Thoracic aorta (tissue), 2 donors: ENCODE measurements at regions not wholly inside any gene's neighbourhood (a gene's known extent, or its start where the extent isn't known, plus 50 kb on each side); places are given as distances from the start of the nearest gene placed in this dataset.
"Not testable (repeated sequence)": the region's sequence is repeated elsewhere in the genome, so short reads cannot be mapped to it uniquely, and the experiment has no call there.

ENCODE experiments used
- ATAC-seq: fragments of 150-250 bp; one replicate; pipeline ENCODE4 v1.8.0; 2017; ENCODE audit warnings: low read depth; ENCODE audit not compliant: insufficient number of reproducible peaks, low FRiP score
- DNase-seq: peaks from one replicate; pipeline ENCODE4 v3.0.0-alpha.2; 2020; ENCODE audit warnings: low spot score
- H3K27ac ChIP-seq, 2 donors: fragments of 200-600 bp; sonication (generic); 1 replicate in 1 of 2; 2 replicates in 1 of 2; pipeline ENCODE4 v1.5.1; 2016; ENCODE audit warnings: mild to moderate bottlenecking in 2 of 2, moderate library complexity in 2 of 2
- H3K27me3 ChIP-seq: fragments of 200-600 bp; sonication (generic); replicated peaks from 2 replicates; pipeline ENCODE4 v1.6.0; 2016; ENCODE audit warnings: mild to moderate bottlenecking; ENCODE audit not compliant: insufficient read depth
- H3K36me3 ChIP-seq: fragments of 200-600 bp; sonication (generic); one replicate; pipeline ENCODE4 v1.5.1; 2016
- H3K4me1 ChIP-seq, 2 donors: fragments of 200-600 bp; sonication (generic); 1 replicate in 1 of 2; 2 replicates in 1 of 2; pipeline versions ENCODE4 v1.5.1 to v1.6.0; 2016; ENCODE audit warnings: low read depth in 2 of 2, mild to moderate bottlenecking in 1 of 2; ENCODE audit not compliant: control insufficient read depth in 1 of 2
- H3K4me3 ChIP-seq: fragments of 200-600 bp; sonication (generic); 2 replicates; pipeline ENCODE4 v1.5.1; 2016; ENCODE audit warnings: mild to moderate bottlenecking
- H3K9me3 ChIP-seq: fragments of 200-600 bp; sonication (generic); 2 replicates; pipeline ENCODE4 v1.5.1; 2016
- TF ChIP-seq, protein P1 (sequence below): fragments of 200-600 bp; sonication (generic); IDR thresholded peaks from one replicate; pipeline ENCODE4 v1.5.1; 2019; ENCODE audit warnings: antibody characterized with exemption

DNA sequence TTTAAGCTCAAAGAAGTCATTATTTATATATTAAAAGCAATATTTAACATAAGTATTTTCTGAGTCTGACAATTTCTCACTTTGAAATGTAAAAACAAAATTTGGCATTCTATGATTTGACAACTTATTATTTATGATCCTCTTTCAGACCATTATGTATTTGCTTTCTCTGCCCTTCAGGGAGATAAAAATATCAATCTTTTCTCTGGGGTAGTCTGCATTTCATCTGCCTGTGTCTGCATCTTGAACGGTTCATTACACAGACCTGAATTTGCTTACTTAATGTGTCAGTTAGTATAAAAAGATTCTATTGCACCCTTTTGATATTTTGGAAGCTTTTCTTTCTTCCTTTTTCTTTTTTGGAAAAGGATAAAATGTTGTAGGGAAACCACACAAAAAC, 354.0 kb upstream of the RGS17 start:
- ATAC-seq, result no peak
- no peaks in the 10 kb centered on the region for H3K4me1 ChIP-seq
- TF ChIP-seq, protein P1, sequence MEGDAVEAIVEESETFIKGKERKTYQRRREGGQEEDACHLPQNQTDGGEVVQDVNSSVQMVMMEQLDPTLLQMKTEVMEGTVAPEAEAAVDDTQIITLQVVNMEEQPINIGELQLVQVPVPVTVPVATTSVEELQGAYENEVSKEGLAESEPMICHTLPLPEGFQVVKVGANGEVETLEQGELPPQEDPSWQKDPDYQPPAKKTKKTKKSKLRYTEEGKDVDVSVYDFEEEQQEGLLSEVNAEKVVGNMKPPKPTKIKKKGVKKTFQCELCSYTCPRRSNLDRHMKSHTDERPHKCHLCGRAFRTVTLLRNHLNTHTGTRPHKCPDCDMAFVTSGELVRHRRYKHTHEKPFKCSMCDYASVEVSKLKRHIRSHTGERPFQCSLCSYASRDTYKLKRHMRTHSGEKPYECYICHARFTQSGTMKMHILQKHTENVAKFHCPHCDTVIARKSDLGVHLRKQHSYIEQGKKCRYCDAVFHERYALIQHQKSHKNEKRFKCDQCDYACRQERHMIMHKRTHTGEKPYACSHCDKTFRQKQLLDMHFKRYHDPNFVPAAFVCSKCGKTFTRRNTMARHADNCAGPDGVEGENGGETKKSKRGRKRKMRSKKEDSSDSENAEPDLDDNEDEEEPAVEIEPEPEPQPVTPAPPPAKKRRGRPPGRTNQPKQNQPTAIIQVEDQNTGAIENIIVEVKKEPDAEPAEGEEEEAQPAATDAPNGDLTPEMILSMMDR, result no peak

DNA sequence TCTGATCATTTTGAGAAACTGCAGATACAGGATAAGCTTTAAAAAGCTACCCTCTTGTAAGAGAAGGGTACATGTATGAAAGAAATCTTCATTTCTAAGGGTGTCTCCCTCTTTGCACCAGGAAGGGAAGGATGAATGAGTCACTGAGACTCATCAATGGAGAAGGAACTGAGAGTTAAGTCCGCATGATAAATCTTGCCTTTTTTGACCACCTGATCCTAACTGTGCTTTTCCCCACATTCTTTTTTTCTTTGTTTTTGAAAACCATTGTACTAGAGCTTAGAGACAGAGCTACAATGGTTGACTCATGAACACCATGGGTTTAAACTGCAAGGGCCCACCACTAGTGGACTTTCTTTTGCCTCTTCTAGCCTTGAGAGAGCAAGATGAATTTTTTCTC, 353.0 kb upstream of the RGS17 start:
- DNase-seq, result no peak
- TF ChIP-seq, protein P1, result no peak
- no peaks in the 10 kb centered on the region for H3K36me3 ChIP-seq
- no peaks in the 10 kb centered on the region for H3K4me1 ChIP-seq
- ATAC-seq, result no peak
- H3K27me3 ChIP-seq, result no peaks in the 10 kb centered on the region
- no peak overlapping the region for H3K4me3 ChIP-seq
- H3K27ac ChIP-seq, result no peak overlapping the region
- peaks cover 7% of the 10 kb centered on the region for H3K9me3 ChIP-seq

More for the DNA sequence above, 354.0 kb upstream of the RGS17 start:
- Histone ChIP-seq H3K27me3 (no peaks in the 10 kb centered on the region), H3K27ac (no peak overlapping the region), H3K9me3 (peaks cover 7% of the 10 kb centered on the region), H3K36me3 (no peaks in the 10 kb centered on the region), H3K4me3 (no peak overlapping the region)
- DNase-seq, result no peak

DNA sequence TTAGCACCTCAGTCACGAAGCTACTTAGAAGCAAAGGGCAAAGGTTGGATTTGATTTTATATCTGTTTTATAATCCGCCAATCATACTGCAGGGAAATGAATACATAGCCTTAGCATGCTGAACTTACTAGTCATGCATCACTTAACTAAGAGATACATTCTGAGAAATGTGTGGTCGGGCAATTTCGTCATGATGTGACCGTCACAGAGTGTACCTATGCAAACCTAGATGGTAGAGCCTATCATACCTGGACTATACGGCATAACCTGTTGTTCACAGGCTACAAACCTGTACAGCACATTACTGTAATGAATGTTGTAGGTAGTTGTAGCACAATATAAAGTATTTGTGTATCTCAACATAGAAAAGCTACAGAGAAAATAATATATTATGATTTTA, 345.2 kb upstream of the RGS17 start:
- H3K27ac ChIP-seq, result no peak overlapping the region
- no peak overlapping the region for H3K4me3 ChIP-seq
- H3K27me3 ChIP-seq, result no peaks in the 10 kb centered on the region
- no peak for ATAC-seq
- H3K4me1 ChIP-seq, result no peaks in the 10 kb centered on the region
- no peak for DNase-seq
- TF ChIP-seq, protein P1, result no peak
- H3K9me3 ChIP-seq, result no peaks in the 10 kb centered on the region
- no peaks in the 10 kb centered on the region for H3K36me3 ChIP-seq

DNA sequence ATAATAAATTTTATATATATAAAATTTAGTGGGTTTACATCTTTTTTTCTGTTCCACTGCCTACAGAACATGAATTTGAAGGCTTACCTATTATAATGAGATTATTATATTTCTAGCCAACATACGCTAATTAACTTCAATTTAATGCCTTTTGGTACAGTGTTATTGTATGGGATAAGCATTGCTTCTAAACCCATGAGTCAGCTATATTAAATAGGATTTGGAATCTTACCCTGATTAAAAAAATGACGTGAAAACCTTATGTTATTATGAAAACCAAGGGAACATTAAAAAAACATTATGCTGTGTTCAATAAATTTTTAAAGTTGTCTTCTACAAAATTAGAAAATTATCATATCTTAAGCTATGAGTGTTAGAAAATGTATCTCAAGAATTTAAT, 334.0 kb upstream of the RGS17 start:
- ATAC-seq (no peak), DNase-seq (no peak)
- Histone ChIP-seq H3K4me1 (no peaks in the 10 kb centered on the region), H3K9me3 (no peaks in the 10 kb centered on the region), H3K4me3 (no peak overlapping the region), H3K27me3 (no peaks in the 10 kb centered on the region), H3K27ac (no peak overlapping the region), H3K36me3 (no peaks in the 10 kb centered on the region)
- TF ChIP-seq, protein P1, result no peak

DNA sequence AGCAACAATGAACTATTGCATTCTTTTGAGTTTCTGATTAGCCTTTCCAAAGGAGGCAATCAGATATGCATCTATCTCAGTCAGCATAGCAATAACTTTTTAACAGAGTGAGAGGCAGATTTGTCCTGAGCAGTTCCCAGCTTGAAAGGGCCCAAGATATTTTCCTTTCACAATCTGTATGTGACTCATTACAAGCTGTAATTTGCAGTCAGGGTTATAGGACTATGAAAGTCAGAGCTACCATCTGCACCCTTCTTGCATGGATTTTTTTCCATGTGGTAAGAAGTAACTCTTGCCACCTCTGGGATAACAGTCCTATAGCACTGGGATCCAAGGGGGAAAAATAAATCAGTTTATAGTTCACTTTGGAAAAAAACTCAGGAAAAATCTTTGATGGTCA, 318.2 kb upstream of the RGS17 start:
- no peak for DNase-seq

DNA sequence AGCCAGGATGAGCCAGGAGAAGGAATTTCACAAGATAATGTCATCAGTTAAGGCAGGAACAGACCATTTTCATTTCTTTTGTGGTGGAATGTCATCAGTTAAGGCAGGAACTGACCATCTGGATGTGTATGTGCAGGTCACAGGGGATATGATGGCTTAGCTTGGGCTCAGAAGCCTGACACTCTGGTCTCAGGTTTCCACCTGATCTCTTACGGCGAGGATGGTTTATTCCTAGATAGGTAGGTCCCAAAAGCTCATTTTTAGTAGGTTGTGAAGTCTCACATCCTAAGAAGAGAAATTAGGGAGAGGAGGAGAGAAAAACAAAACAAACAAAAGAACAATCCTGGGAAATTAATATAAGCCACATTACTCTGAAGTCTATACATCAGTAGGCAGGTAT, 311.7 kb upstream of the RGS17 start:
- not testable (repeated sequence) for H3K4me3 ChIP-seq, ATAC-seq, H3K27me3 ChIP-seq, H3K36me3 ChIP-seq, H3K4me1 ChIP-seq, H3K27ac ChIP-seq, DNase-seq, H3K9me3 ChIP-seq

More for the DNA sequence above, 318.2 kb upstream of the RGS17 start:
- TF ChIP-seq, protein P1, result no peak
- H3K36me3 ChIP-seq, result no peaks in the 10 kb centered on the region
- H3K27ac ChIP-seq, result no peak overlapping the region
- no peak for ATAC-seq
- H3K4me1 ChIP-seq, result peaks cover 0 to 8% of the 10 kb centered on the region in 2 donors
- no peak overlapping the region for H3K4me3 ChIP-seq
- no peaks in the 10 kb centered on the region for H3K27me3 ChIP-seq
- no peaks in the 10 kb centered on the region for H3K9me3 ChIP-seq
